Stimulated activated naive CD4-positive, alpha-beta T cell (primary cell): ENCODE measurements at regions not wholly inside any gene's neighbourhood (a gene's known extent, or its start where the extent isn't known, plus 50 kb on each side); places are given as distances from the start of the nearest gene placed in this dataset.
"Not testable (repeated sequence)": the region's sequence is repeated elsewhere in the genome, so short reads cannot be mapped to it uniquely, and the experiment has no call there.

Experiments
- DNase-seq, 6 experiments: peaks; one replicate each; lab custom pipeline; 2025; lab: John Stamatoyannopoulos, UW

DNA sequence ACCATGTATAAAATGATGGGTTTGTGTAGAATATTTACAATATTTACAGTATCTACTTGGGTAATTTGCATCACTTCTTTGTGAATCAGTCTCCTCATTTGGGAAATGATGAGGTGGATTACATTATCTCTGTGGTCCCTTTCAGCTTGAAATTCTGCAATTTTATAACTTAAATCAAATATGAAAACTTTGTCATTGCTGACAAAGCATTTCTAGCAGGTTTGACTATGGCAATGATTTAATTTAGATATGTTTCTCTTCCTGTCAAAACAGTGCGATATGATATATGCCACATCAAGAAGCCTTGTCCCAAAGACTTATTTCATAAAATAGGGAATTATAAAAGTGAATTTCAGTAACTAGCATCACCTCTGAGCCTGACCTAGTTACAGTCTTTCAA is 315.8 kb upstream of the MEIS2 start:
- DNase-seq, result no peak

DNA sequence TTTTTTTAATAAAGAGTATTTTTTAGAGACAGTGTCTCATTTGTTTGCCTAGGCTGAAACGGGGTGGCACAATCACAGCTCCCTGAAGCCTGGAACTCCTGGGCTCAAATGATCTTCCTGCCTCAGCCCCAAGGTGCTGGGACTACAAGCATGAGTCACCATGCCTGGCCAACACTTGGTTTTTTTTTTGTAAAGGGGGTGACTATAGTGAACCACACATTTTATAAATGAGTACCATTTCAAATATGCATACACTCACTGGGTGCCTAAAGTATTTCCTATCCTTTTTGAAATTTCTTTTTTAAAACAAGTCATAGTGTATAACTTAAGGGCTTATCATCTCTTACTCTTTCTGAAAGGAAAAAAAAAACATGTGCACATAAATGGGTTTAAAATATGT is 325.2 kb upstream of the MEIS2 start:
- no peak for DNase-seq

DNA sequence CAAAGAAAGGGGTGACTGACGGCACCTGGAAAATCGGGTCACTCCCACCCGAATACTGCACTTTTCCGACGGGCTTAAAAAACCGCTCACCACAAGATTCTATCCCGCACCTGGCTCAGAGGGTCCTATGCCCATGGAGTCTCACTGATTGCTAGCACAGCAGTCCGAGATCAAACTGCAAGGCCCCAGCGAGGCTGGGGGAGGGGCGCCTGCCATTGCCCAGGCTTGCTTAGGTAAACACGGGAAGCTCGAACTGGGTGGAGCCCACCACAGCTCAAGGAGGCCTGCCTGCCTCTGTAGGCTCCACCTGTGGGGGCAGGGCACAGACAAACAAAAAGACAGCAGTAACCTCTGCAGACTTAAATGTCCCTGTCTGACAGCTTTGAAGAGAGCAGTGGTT is 327.0 kb upstream of the MEIS2 start:
- not testable (repeated sequence) for DNase-seq

DNA sequence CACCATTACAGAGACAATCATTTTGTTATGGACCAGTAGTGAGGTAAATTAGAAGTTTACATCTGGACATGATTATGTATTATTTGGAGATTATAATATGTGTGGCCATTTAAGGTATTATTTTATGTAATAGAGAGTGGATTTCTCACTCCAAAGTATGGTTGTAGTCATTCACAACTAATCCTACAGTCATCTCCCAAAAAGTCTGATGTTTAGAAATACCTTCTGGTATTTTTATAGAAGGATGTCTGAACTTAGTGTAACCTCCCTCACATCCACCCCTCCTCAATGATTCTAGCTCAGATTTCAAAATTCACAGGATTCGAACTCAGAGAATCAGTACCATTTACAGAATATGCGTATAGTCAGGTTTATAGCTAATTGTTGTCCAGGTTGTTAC is 346.6 kb upstream of the MEIS2 start:
- no peak for DNase-seq

DNA sequence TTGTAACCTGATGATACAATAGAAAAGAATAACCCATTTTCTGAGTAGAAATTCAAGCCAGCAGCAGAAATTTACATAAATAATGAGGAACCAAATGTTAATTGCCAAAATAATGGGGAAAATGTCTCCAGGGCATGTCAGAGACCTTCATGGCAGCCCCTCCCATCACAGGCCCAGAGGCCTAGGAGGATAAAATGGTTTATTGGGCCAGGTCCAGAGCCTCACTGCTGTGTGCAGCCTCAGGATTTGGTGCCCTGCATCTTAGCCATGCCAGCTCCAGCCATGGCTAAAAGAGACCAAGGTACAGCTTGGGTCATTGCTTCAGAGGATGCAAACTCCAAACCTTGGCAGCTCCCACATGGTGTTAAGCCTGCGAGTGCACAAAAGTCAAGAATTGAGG is 352.1 kb upstream of the MEIS2 start:
- DNase-seq, result no peak

DNA sequence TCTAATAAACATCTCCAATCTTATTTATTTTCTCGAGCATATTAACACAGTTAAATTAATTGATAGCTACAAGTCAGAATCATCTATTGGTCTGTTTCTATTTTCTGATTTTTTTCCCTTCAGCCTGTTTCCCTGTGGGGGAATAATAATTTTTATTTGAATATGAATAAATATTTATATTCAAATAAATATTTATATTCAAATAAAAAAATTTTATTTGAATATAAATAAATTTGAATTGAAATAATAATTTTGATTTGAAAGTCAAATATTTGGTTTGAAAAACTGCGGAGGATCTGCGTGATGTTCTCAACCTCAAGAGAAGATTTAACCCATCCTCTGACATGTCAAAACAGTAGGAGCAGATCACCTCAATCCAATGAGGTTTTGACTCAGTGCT is 380.1 kb upstream of the MEIS2 start:
- DNase-seq, result no peak

DNA sequence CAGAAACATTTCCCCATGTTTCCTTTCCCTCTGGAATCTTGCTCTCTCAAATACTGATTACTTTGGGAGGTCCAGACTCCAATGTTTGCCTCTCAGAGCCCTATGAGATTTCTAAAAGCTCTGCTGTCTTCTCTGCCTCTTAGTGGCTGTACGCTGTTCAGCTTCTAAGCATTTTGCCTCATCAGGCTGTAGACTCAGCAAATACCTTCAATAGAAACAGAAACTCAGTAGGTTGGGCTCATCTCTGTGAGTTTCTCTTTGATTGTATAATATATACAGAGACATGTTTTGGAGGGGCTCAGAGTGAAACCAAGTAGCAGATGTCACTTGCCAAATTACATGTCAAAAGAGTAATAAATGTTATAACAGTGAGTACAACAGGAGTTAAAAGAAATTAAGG is 380.8 kb upstream of the MEIS2 start:
- no peak for DNase-seq

DNA sequence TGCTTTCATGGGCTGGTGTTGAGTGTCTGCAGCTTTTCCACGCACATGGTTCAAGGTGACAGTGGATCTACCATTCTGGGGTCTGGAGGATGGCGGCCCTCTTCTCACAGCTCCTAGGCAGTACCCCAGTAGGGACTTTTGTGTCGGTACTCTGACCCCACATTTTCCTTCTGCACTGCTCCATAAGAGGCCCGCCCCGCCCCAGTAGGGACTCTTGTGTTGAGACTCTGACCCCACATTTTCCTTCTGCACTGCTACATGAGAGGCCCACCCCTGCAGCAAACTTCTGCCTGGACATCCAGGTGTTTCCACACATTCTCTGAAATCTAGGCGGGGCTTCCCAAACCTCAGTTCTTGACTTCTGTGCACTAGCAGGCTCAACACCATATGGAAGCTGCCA is 383.4 kb upstream of the MEIS2 start:
- no peak for DNase-seq

DNA sequence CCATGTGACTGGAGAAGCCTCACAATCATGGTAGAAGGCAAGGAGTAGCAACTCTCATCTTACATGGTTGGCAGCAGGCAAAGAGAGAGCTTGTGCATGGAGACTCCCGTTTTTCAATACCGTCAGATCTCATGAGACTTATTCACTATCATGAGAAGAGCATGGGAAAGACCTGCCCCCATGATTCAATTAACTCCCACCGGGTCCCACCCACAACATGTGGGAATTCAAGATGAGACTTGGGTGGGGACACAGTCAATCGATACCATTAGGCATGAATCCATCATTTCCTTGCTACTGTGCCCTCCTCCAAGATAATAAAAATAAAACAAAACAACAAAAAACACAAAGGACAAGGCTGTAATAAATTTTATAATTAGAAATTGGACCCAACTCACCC is 384.7 kb upstream of the MEIS2 start:
- DNase-seq, result no peak

DNA sequence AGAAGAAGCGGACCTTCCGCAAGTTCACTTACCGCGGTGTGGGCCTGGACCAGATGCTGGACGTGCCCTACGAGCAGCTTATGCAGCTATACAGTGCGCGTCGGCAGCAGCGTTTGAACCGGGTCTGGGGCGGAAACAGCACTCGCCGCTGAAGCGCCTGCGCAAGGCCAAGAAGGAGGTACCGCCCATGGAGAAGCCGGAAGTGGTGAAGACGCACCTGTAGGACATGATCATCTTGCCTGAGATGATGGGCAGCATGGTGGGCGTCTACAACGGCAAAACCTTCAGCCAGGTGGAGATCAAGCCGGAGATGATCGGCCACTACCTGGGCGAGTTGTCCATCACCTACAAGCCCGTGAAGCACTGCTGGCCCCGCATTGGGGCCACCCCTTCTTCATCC is 390.4 kb upstream of the MEIS2 start:
- no peak for DNase-seq

DNA sequence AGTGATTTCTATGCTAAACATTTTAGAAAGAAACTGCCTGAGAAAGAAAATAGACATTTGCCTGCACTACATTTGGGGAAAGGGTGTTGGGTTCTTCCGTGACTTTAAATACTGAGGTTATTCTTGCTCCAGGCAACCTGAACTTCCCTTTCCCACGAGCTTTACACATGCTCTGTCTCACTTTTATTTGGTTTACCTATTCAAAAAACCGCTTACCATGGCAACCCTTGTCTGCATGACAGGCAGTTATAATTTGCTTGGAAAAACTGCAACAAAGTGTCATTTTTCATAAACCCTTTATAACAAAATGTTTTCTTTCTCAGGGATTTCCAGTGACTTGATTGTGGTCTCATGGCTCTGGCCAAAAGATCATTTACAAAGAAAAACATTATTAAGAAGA is 416.3 kb upstream of the MEIS2 start:
- no peak for DNase-seq

DNA sequence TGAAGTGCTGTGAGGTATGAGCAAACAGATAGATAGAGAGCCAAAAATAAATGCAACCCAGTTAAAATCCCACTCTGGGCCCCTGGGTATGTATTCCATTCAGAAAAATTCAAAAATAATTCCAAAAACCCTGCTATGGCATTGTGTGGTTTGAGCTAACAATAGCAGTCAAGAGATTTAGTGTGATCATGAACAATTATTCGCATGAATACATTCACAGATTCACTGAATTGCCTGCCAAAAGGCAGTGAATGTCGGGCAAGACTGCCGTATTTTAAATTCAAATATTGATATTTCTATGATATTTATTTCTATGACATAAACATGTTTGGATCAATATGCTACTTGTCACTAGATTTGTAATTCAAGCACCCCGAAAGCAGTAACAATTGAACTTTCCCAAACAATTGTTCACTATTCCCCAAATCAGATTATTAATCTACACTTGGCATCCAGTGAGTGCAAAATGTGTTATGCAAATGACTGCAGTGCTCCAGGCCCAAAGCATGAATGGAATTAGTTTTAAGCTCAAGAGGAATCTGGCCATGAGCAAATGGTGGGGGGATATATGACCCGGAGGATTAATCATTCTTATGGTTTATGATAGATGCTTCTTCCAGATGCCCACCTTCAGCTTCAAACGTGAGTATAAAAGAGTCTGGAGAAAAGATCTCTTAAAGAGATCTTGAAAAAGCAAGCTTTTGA is 417.0 kb upstream of the MEIS2 start:
- DNase-seq, result no peak

DNA sequence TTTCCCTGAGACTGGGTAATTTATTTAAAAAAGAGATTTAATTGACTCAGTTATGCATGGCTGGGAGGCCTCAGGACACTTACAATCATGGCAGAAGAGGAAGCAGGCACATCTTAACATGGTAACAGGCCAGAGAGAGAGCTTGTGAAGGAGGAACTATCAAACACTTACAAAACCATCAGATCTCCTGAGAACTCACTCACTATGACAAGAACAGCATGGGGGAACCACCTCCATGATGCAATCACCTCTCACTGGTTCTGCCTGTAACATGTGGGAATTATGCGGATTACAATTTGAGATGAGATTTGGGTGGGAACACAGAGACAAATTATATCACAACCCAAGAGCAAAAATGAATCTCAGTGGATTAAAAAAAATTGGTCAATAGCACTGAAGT is 416.0 kb upstream of the TMCO5A start:
- DNase-seq, result no peak

DNA sequence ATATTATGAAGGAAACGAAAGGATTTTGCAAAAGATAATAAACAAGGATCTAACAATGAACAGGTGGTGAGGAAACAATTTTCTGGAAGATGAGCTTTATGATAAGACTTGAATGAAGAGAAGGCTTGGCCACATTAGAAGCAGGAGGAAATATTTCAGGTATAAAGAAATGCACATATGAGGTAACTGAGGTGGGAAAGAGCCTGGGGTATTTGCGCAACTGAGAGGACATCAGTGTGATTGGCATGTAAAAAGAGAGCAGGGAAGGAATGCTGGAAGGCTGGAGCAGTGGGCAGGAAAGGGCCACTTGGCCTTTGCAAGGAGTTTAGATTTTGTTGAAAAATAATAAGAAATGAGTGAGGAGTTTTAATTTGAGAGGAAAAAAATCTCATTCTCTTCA is 414.4 kb upstream of the TMCO5A start:
- no peak for DNase-seq

DNA sequence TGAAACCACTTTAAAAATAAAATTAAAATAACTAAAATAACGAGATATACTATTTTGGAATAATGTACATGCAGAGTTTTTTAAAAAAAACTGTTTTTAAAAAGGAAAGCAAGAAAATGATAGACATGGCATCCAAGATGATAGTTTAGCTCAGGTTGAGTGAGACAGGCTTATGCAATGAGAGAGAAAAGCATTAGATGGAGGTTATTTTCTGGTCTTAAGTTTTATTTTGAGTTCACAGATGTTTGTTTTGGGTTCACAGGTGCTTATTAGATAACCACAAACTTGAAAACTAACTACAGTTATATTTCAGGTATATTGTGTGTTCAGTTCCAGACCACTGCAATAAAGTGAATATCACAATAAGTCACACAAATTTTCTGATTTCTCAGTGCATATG is 413.6 kb upstream of the TMCO5A start:
- DNase-seq, result no peak

DNA sequence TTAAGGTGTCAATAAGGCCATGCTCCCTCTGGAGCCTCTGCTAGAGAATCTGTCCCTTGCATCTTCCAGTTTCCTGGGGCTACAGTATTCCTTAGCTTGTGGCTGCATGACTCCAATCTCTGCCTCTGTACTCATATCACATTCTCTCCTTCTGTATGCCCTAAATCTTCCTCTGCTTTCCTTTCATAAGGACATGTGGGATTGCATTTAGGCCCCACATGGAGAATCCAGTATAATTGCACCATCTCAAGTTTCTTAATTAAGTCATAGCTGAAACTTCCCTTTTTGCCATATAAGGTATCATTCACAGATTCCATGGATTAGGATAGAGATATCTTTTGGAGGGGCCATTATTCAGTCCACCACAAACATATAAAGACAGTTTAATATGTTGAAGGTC is 409.8 kb upstream of the TMCO5A start:
- no peak for DNase-seq

DNA sequence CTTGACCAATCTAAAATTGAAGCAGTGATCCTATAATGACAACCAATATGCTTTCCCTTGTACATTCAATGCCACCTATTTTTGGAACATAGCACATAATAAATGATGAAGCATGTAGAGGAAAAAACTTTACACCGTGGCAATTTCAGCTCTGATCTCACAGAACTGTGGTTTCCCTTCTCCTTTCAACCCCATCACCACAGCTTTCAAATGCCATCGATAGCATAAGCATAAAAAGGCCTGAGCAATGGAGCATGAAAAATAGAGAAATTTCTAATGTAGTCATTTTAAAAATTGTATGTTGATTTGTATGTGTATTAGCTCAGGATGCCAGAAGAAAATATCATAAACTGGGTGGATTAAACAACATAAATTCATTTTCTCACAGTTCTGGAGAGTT is 406.0 kb upstream of the TMCO5A start:
- DNase-seq, result no peak

DNA sequence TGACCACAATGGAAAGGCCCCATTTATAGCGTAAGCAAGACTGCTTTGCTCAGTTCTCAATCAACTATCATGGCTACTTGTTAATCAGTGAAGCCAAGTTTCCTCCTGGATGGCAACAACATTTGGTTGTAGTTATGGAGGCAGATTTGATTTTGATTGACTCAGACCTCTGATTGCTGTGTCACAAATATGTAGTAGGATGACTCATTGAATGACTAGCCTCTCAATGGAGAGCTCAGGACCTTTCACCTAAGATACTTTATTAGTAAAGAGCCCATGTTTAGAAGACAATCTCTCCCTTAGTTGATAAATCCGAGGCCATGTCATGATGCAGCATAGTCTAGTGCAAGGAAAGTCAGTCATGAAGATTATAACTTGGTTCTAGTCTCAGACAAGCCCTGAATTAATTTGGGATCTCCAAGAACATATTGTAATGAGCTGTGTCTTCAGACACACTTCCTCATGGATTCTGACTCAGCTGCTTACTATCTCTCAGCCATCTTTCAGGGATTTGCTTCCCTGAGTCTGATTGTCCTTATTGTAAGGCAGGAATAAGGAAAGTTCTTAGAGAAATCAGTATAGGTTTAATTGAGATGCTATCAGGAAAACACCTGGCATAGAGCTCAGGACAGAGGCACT is 397.4 kb upstream of the TMCO5A start:
- DNase-seq, result no peak

DNA sequence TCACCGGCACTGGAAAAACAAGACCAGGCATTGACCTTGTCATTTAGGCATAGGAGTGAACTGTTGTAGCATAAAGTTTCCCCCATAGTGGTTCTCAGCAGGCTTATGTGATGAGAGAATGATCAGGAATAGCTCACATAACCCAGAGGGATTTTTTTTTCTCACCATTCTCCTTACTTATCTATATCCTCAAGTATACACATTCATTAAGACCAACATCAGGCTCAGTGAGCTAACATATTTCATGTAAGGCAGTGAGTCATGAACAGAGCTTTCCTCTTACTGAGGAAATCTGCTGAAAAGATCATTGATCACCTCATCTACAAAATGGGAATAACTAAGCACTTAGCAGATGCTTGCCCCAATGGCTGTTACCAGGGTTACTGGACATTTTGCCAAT is 396.6 kb upstream of the TMCO5A start:
- DNase-seq, result no peak

DNA sequence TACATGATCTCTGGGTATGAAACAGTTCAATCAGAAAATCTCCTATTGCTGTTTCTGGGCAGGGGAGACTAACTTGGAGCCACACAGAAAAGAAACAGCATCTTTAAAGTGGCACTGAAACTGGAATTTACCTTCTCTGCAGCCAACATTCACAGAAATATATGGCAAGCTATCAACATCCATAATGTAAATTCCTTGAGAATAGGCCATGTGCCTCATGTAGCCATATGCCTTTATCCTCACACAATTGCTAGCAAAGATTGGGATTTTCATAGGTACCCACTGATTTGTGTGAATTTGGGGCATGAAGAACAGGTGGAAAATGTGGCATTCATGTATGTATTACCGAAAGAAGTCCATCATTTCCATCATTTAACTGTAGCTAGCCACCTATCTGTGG is 386.3 kb upstream of the TMCO5A start:
- DNase-seq, result no peak

DNA sequence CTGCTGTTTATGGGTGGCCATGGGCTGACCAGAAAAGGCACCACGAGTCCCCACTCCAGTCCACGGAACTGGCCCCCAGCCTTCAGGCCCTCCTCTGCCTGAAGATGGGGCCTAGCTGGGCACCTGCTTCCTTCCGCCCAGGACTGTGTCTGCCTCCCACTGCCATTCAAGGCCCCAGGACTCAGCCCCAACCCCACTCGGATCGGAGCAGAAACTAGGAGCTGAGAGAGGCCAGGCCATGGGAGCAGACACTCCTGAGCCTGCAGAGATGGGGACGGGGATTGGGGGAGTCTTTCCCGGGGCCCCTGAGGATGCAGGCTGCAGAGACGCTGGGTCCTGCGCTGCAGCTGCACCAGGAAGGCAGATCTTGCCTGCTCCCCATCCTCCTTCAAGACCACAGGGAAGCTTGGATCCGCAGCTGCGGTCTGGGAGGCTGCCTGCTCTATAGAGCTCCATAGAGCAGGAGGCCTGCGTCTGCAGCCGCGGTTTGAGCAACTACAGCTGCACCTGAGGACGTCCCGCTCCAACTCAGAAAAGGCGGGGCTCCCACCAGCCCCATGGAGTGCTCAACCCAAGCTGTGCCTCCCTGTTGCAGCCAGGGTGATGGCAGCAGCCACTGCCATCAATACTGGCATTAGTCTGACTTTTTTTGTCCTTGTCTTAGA is 383.9 kb upstream of the TMCO5A start:
- DNase-seq, result no peak

DNA sequence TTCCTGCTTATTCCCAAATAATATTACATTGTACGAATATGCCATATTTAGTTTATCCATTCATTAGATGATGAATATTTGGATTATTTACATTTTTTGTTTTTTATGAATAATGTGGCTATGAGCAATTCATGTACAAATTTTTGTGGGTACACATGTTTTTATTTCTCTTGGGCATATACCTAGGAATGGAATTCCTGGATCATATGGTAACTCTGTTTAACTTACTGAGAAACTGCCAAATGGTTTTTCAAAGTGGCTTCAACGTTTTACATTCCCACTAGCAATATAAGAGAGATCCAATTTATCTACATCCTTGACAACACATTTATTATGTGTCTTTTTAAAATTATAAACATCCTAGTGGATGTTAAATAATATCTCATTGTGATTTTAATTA is 362.0 kb upstream of the TMCO5A start:
- DNase-seq, result no peak

DNA sequence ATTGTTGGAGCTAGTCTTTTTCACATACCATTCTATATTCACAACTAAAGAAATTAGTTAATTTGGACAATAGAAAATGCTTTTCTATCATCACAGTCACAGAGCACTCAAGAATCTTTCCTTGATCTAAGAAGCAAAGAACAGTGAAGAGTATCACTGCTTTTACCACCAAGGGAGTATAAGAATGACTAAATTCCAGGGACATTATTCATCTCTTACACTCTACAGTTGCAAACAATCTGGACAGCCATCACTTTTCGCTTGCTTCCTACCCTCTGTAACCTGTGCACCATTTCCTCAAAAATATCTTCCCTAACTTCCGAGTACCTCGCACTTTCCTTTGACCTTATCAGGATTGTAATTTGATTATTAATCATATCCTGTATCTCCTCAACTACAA is 359.5 kb upstream of the TMCO5A start:
- DNase-seq, result no peak

DNA sequence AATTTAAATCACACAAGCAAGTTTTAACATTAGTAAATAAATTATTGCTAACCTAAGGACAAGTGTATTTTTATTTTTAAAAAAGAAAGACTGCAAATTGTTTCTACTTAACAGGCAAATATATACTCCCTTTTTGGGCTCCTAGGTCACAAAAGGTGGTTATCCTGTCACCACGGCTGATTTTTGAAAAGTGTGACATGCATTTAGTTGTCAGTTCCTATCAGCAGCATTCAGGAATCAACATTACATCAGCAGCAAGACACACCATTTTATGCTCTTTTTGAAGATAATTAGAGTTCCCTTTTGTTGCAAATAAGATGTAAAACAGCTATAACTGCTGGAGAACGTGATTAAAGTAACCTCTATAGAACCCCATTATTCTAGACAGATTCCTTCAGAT is 357.5 kb upstream of the TMCO5A start:
- DNase-seq, result no peak
